Panc1 (cell line): ENCODE measurements at regions not wholly inside any gene's neighbourhood (a gene's known extent, or its start where the extent isn't known, plus 50 kb on each side); places are given as distances from the start of the nearest gene placed in this dataset.

ENCODE experiments used
- ATAC-seq: fragments of 200-7000 bp; cut with Tn5 transposase; 2 replicates; pipeline ENCODE4 v1.9.1; 2020; ENCODE audit warnings: mild to moderate bottlenecking, moderate library complexity
- BruUV-seq: library from RNA; stranded (reverse); fragments of 400-500 nt; replicated peaks from 2 replicates; lab custom pipeline; 2021; lab: Mats Ljungman, UMichigan
- CTCF ChIA-PET: fragments of 300-600 bp; sonication (Branson Sonifier 250); formaldehyde crosslinking; loops from one replicate; lab custom pipeline; 2022; ENCODE audit warnings: antibody characterized with exemption; lab: Charles Lee
- POLR2A ChIA-PET: fragments of 300-600 bp; sonication (Branson Sonifier 250); formaldehyde crosslinking; loops from one replicate; lab custom pipeline; 2022; ENCODE audit warnings: antibody characterized with exemption; lab: Charles Lee
- DNase-seq: peaks from one replicate; pipeline ENCODE4 v3.0.0-alpha.2; 2010; ENCODE audit warnings: low read depth, low spot score
- H3K27ac ChIP-seq: 2 replicates; pipeline ENCODE4 v1.5.1; 2011; ENCODE audit warnings: mild to moderate bottlenecking, low read length, inconsistent platforms
- H3K27me3 ChIP-seq: fragments of 200-500 bp; sonication (Bioruptor generic); 2 replicates; pipeline ENCODE4 v1.6.0; 2014; ENCODE audit warnings: low read length, inconsistent platforms; ENCODE audit not compliant: control insufficient read depth, insufficient read depth
- H3K36me3 ChIP-seq: fragments of 200-500 bp; sonication (Bioruptor generic); 2 replicates; pipeline ENCODE4 v1.5.1; 2014; ENCODE audit warnings: inconsistent platforms, mild to moderate bottlenecking, low read length, moderate library complexity; ENCODE audit not compliant: control insufficient read depth, insufficient read depth
- H3K4me1 ChIP-seq: 2 replicates; pipeline ENCODE4 v1.5.1; 2011; ENCODE audit warnings: inconsistent platforms, mild to moderate bottlenecking, low read length, moderate library complexity; ENCODE audit not compliant: control insufficient read depth, insufficient read depth
- H3K4me3 ChIP-seq, 2 experiments: 2 replicates each; pipeline ENCODE4 v1.5.1; 2011 to 2012; ENCODE audit warnings: low read depth in 2 of 2, low read length in 2 of 2, mild to moderate bottlenecking in 2 of 2, inconsistent platforms in 1 of 2, moderate library complexity in 1 of 2
- H3K9me3 ChIP-seq: fragments of 200-500 bp; sonication (Bioruptor generic); 2 replicates; pipeline ENCODE4 v1.5.1; 2014; ENCODE audit warnings: low read depth, mild to moderate bottlenecking, inconsistent platforms, low read length, moderate library complexity; ENCODE audit not compliant: control insufficient read depth, insufficient read depth
- CTCF ChIP-seq: fragments of 450-650 bp; IDR thresholded peaks from 2 replicates; pipeline ENCODE4 v1.5.1; 2017; ENCODE audit warnings: mild to moderate bottlenecking
- POLR2AphosphoS5 ChIP-seq: IDR thresholded peaks from 2 replicates; pipeline ENCODE4 v1.6.1; 2012; ENCODE audit warnings: mild to moderate bottlenecking, low read depth, low read length, moderate library complexity
- REST ChIP-seq, 2 experiments: IDR thresholded peaks; 2 replicates each; pipeline ENCODE4 v1.6.1; 2011 to 2012; ENCODE audit warnings: low read depth in 2 of 2, control low read depth in 1 of 2, low read length in 1 of 2, mild to moderate bottlenecking in 1 of 2, moderate library complexity in 1 of 2; ENCODE audit not compliant: insufficient read depth in 1 of 2
- SIN3A ChIP-seq: IDR thresholded peaks from 2 replicates; pipeline ENCODE4 v1.6.1; 2012; ENCODE audit warnings: low read depth, mild to moderate bottlenecking, low read length, moderate library complexity, borderline replicate concordance; ENCODE audit not compliant: insufficient read depth
- TCF7L2 ChIP-seq: IDR thresholded peaks from 2 replicates; pipeline ENCODE4 v1.6.1; 2011; ENCODE audit warnings: mild to moderate bottlenecking, low read depth, low read length, inconsistent platforms
- in situ Hi-C: cut with HindIII; loops from 2 replicates; pipeline ENCODE4 v1.10.0; 2016; ENCODE audit warnings: low sequenced_read_pairs, low pct_unique_long_range_greater_than_20kb
- intact Hi-C: fragments of 100-400 bp; cut with micrococcal nuclease; formaldehyde crosslinking; loops from one replicate; pipeline ENCODE4 v1.10.0; 2022; ENCODE audit not compliant: unreplicated experiment

GRCh38 chr3:177772908-177773557, 575.8 kb upstream of the TBL1XR1 start:
- ChIA-PET CTCF (no interaction called here), POLR2A (interaction anchor here (0.6 kb wide), 1 partner anchor 604 kb away, joined by 3 read pairs; no protein-coding TSS in a partner anchor)
- TF ChIP-seq TCF7L2 (no peak), REST (IDR thresholded peaks at IDR 0.05; ENCODE audit: insufficient read depth in 1 of 2, low read depth in 2 of 2, low read length in 1 of 2) (no peak), CTCF (no peak), SIN3A (no peak), POLR2AphosphoS5 (no peak)
- no TSS peak for BruUV-seq
- H3K9me3 ChIP-seq: peaks cover 3% of the 10 kb centered on the region; the same call in 1 of the 2 replicates
- H3K4me1 ChIP-seq: no peaks in the 10 kb centered on the region; the same call in 1 of the 2 replicates
- intact Hi-C loops: no loop called here
- DNase-seq (no peak), ATAC-seq (no peak)
- no peaks in the 10 kb centered on the region for H3K36me3 ChIP-seq
- no peaks in the 10 kb centered on the region for H3K27me3 ChIP-seq
- in situ Hi-C loops: no loop called here
- no peak overlapping the region for H3K4me3 ChIP-seq
- H3K27ac ChIP-seq: no peak overlapping the region

GRCh38 chr3:177773717-177774116, 576.4 kb upstream of the TBL1XR1 start:
- in situ Hi-C loops: no loop called here
- no peak overlapping the region for H3K4me3 ChIP-seq
- no peaks in the 10 kb centered on the region for H3K27me3 ChIP-seq
- ChIA-PET CTCF (no interaction called here), POLR2A (interaction anchor here (0.5 to 0.6 kb wide), 2 partner anchors 604 to 647 kb away, joined by 3 to 7 read pairs; no protein-coding TSS in a partner anchor)
- TF ChIP-seq TCF7L2: no peak
- no peak for TF ChIP-seq REST (IDR thresholded peaks at IDR 0.05; ENCODE audit: insufficient read depth in 1 of 2, low read depth in 2 of 2, low read length in 1 of 2)
- TF ChIP-seq CTCF: no peak
- TF ChIP-seq SIN3A: no peak
- TF ChIP-seq POLR2AphosphoS5: no peak
- ATAC-seq (no peak), DNase-seq (no peak)
- no TSS peak for BruUV-seq
- peaks cover 3% of the 10 kb centered on the region; the same call in 1 of the 2 replicates for H3K9me3 ChIP-seq
- intact Hi-C loops: no loop called here
- no peaks in the 10 kb centered on the region for H3K36me3 ChIP-seq
- H3K4me1 ChIP-seq: no peaks in the 10 kb centered on the region; the same call in 1 of the 2 replicates
- no peak overlapping the region for H3K27ac ChIP-seq
